ENCODE measurements at regions not wholly inside any gene's neighbourhood (a gene's known extent, or its start where the extent isn't known, plus 50 kb on each side); places are given as distances from the start of the nearest gene placed in this dataset.

- H3K4me3 ChIP-seq (ENCODE audit: insufficient read depth, low read depth, low read length) = no peak overlapping the region
- TF ChIP-seq EZH2 (IDR thresholded peaks at IDR 0.05; ENCODE audit: insufficient read depth, low read length) = no peak
- TF ChIP-seq, protein P1, sequence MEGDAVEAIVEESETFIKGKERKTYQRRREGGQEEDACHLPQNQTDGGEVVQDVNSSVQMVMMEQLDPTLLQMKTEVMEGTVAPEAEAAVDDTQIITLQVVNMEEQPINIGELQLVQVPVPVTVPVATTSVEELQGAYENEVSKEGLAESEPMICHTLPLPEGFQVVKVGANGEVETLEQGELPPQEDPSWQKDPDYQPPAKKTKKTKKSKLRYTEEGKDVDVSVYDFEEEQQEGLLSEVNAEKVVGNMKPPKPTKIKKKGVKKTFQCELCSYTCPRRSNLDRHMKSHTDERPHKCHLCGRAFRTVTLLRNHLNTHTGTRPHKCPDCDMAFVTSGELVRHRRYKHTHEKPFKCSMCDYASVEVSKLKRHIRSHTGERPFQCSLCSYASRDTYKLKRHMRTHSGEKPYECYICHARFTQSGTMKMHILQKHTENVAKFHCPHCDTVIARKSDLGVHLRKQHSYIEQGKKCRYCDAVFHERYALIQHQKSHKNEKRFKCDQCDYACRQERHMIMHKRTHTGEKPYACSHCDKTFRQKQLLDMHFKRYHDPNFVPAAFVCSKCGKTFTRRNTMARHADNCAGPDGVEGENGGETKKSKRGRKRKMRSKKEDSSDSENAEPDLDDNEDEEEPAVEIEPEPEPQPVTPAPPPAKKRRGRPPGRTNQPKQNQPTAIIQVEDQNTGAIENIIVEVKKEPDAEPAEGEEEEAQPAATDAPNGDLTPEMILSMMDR (IDR thresholded peaks at IDR 0.05; ENCODE audit: insufficient read depth, low read depth, low read length) = no peak
Observed at GRCh38 chr11:119934866-119935265, 203.0 kb downstream of the TRIM29 start.

DNA sequence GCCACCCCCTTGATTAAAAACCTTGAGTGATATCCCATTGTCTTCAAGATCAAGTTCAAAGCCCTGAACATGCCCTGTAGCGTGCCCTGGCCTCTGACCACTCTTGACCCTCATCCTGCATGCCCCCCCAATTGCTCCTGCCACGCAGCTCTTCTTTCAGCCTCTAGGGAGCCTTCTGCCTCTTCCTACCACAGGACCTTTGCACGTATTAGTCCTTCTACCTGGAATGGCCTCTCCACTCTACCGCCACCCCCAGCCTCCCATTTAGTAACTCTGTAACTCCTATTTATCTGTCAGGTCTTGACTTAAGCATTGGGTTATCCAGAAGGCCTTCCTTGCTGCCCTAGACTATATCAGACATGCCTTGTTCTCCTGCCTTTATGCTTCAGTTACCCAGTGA, 203.6 kb downstream of the TRIM29 start:
- H3K4me2 ChIP-seq (ENCODE audit: low read length) = no peak overlapping the region
- no peak overlapping the region for H3K4me3 ChIP-seq (ENCODE audit: insufficient read depth, low read depth, low read length)
- no peaks in the 10 kb centered on the region for H3K79me2 ChIP-seq (ENCODE audit: insufficient read depth, low read length)
- H3K9me3 ChIP-seq (ENCODE audit: insufficient read depth, low read depth, low read length) = no peaks in the 10 kb centered on the region
- peaks cover 21% of the 10 kb centered on the region for H3K27me3 ChIP-seq (ENCODE audit: insufficient read depth, low read length)
- H3K36me3 ChIP-seq (ENCODE audit: insufficient read depth, low read length) = no peaks in the 10 kb centered on the region
- no peak for FAIRE-seq
- Mint-ChIP-seq H3K27me3 (ENCODE audit: low read depth, unreplicated experiment) (peaks cover 73% of the 10 kb centered on the region), H3K4me3 (ENCODE audit: unreplicated experiment) (no peak overlapping the region), H3K36me3 (ENCODE audit: low read depth, unreplicated experiment) (no peaks in the 10 kb centered on the region), H3K9me3 (ENCODE audit: unreplicated experiment) (peaks cover 11% of the 10 kb centered on the region), H3K27ac (ENCODE audit: unreplicated experiment) (no peak overlapping the region), H3K4me1 (ENCODE audit: low read depth, unreplicated experiment) (no peaks in the 10 kb centered on the region)
- no peak for DNase-seq (ENCODE audit: low read depth)
- H4K20me1 ChIP-seq (ENCODE audit: insufficient read depth, low read length) = no peaks in the 10 kb centered on the region
- no peak overlapping the region for H2AFZ ChIP-seq (ENCODE audit: low read depth, low read length)
- H3K9ac ChIP-seq (ENCODE audit: low read length) = no peak overlapping the region
- H3K27ac ChIP-seq (ENCODE audit: low read depth, low read length) = no peak overlapping the region
- H3K4me1 ChIP-seq (ENCODE audit: insufficient read depth, low read length) = no peaks in the 10 kb centered on the region
- TF ChIP-seq, protein P1 (IDR thresholded peaks at IDR 0.05; ENCODE audit: insufficient read depth, low read depth, low read length) = no peak
- no peak for TF ChIP-seq EZH2 (IDR thresholded peaks at IDR 0.05; ENCODE audit: insufficient read depth, low read length)

More at GRCh38 chr11:119934866-119935265, 203.0 kb downstream of the TRIM29 start:
- peaks cover 25% of the 10 kb centered on the region for H3K27me3 ChIP-seq (ENCODE audit: insufficient read depth, low read length)
- no peaks in the 10 kb centered on the region for H3K79me2 ChIP-seq (ENCODE audit: insufficient read depth, low read length)
- Mint-ChIP-seq H3K9me3 (ENCODE audit: unreplicated experiment) (peaks cover 11% of the 10 kb centered on the region), H3K27me3 (ENCODE audit: low read depth, unreplicated experiment) (peaks cover 69% of the 10 kb centered on the region), H3K27ac (ENCODE audit: unreplicated experiment) (no peak overlapping the region), H3K4me1 (ENCODE audit: low read depth, unreplicated experiment) (no peaks in the 10 kb centered on the region), H3K4me3 (ENCODE audit: unreplicated experiment) (no peak overlapping the region), H3K36me3 (ENCODE audit: low read depth, unreplicated experiment) (no peaks in the 10 kb centered on the region)
- no peak for DNase-seq (ENCODE audit: low read depth)
- no peak overlapping the region for H3K4me2 ChIP-seq (ENCODE audit: low read length)
- no peak overlapping the region for H3K9ac ChIP-seq (ENCODE audit: low read length)
- no peak overlapping the region for H2AFZ ChIP-seq (ENCODE audit: low read depth, low read length)
- FAIRE-seq = no peak
- no peaks in the 10 kb centered on the region for H4K20me1 ChIP-seq (ENCODE audit: insufficient read depth, low read length)
- H3K9me3 ChIP-seq (ENCODE audit: insufficient read depth, low read depth, low read length) = no peaks in the 10 kb centered on the region
- no peaks in the 10 kb centered on the region for H3K4me1 ChIP-seq (ENCODE audit: insufficient read depth, low read length)
- no peak overlapping the region for H3K27ac ChIP-seq (ENCODE audit: low read depth, low read length)
- H3K36me3 ChIP-seq (ENCODE audit: insufficient read depth, low read length) = no peaks in the 10 kb centered on the region

DNA sequence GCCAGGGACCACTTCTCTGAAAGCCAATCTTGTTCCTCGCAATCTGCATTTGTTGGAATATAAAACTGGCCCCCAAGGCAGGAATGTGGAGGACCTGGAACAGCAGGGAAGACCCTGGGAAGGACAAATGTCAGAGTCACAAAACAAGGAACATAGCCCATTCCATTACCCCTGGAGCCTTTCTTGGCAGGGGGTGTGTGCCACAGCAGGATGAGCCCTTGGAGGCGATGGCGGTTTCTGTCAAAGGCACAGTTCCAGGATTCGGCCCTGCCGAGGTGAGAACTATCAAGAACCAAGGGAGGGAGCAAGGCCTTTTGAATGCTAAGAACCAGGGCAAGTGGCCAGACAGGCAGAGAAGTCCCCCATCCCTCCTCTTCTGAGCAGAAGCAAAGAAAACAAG, 204.3 kb downstream of the TRIM29 start:
- Mint-ChIP-seq H3K4me1 (ENCODE audit: low read depth, unreplicated experiment) (no peaks in the 10 kb centered on the region), H3K4me3 (ENCODE audit: unreplicated experiment) (no peak overlapping the region), H3K9me3 (ENCODE audit: unreplicated experiment) (peaks cover 11% of the 10 kb centered on the region), H3K27me3 (ENCODE audit: low read depth, unreplicated experiment) (peaks cover 72% of the 10 kb centered on the region), H3K36me3 (ENCODE audit: low read depth, unreplicated experiment) (no peaks in the 10 kb centered on the region), H3K27ac (ENCODE audit: unreplicated experiment) (no peak overlapping the region)
- Histone ChIP-seq H3K79me2 (ENCODE audit: insufficient read depth, low read length) (no peaks in the 10 kb centered on the region), H3K27me3 (ENCODE audit: insufficient read depth, low read length) (peaks cover 18% of the 10 kb centered on the region), H3K4me2 (ENCODE audit: low read length) (no peak overlapping the region), H3K9me3 (ENCODE audit: insufficient read depth, low read depth, low read length) (no peaks in the 10 kb centered on the region), H3K4me1 (ENCODE audit: insufficient read depth, low read length) (no peaks in the 10 kb centered on the region), H3K9ac (ENCODE audit: low read length) (no peak overlapping the region), H4K20me1 (ENCODE audit: insufficient read depth, low read length) (no peaks in the 10 kb centered on the region), H3K27ac (ENCODE audit: low read depth, low read length) (no peak overlapping the region), H3K4me3 (ENCODE audit: insufficient read depth, low read depth, low read length) (no peak overlapping the region), H3K36me3 (ENCODE audit: insufficient read depth, low read length) (no peaks in the 10 kb centered on the region), H2AFZ (ENCODE audit: low read depth, low read length) (no peak overlapping the region)
- TF ChIP-seq, protein P1 (IDR thresholded peaks at IDR 0.05; ENCODE audit: insufficient read depth, low read depth, low read length) = no peak
- TF ChIP-seq EZH2 (IDR thresholded peaks at IDR 0.05; ENCODE audit: insufficient read depth, low read length) = no peak
- DNase-seq (ENCODE audit: low read depth) (no peak), FAIRE-seq (no peak)

All from astrocyte (in vitro differentiated cells and primary cell).